HG03045 (cell line): ENCODE measurements at regions not wholly inside any gene's neighbourhood (a gene's known extent, or its start where the extent isn't known, plus 50 kb on each side); places are given as distances from the start of the nearest gene placed in this dataset.

ENCODE experiments used
- ATAC-seq: cut with Tn5 transposase; IDR thresholded peaks from one replicate; pipeline ENCODE4 v1.9.1; 2021; ENCODE audit warnings: mild to moderate bottlenecking, moderate library complexity; ENCODE audit not compliant: unreplicated experiment

GRCh38 chr22:48974443-48975315 lies 853.0 kb downstream of the BRD1 start:
- ATAC-seq: no peak

- no peak for ATAC-seq
Measured at GRCh38 chr22:48973694-48974041, 854.0 kb downstream of the BRD1 start.

GRCh38 chr22:48972979-48973693 lies 854.5 kb downstream of the BRD1 start:
- no peak for ATAC-seq

- ATAC-seq: no peak
Measured at GRCh38 chr22:48968201-48968959, 859.3 kb downstream of the BRD1 start.

- ATAC-seq: no peak
Measured at GRCh38 chr22:48963405-48963804, 864.3 kb downstream of the BRD1 start.

GRCh38 chr22:48961705-48962104 lies 866.0 kb downstream of the BRD1 start:
- no peak for ATAC-seq

- no peak for ATAC-seq
Measured at GRCh38 chr22:48960980-48961660, 866.6 kb downstream of the BRD1 start.

GRCh38 chr22:48960576-48960975 lies 867.1 kb downstream of the BRD1 start:
- no peak for ATAC-seq

- no peak for ATAC-seq
Measured at GRCh38 chr22:48959496-48959895, 868.2 kb downstream of the BRD1 start.

GRCh38 chr22:48957987-48958321 lies 869.7 kb downstream of the BRD1 start:
- ATAC-seq: no peak

GRCh38 chr22:48957311-48957986 lies 870.2 kb downstream of the BRD1 start:
- ATAC-seq: no peak

GRCh38 chr22:48955351-48956311 lies 872.0 kb downstream of the BRD1 start:
- no peak for ATAC-seq

- no peak for ATAC-seq
Measured at GRCh38 chr22:48954781-48955311, 872.8 kb downstream of the BRD1 start.

GRCh38 chr22:48953830-48954229 lies 873.8 kb downstream of the BRD1 start:
- ATAC-seq: no peak

- ATAC-seq: no peak
Measured at GRCh38 chr22:48953103-48953720, 874.5 kb downstream of the BRD1 start.

GRCh38 chr22:48952256-48953102 lies 875.2 kb downstream of the BRD1 start:
- ATAC-seq: no peak

- ATAC-seq: no peak
Measured at GRCh38 chr22:48951836-48952235, 875.8 kb downstream of the BRD1 start.
